ENCODE measurements at regions not wholly inside any gene's neighbourhood (a gene's known extent, or its start where the extent isn't known, plus 50 kb on each side); places are given as distances from the start of the nearest gene placed in this dataset.

DNA sequence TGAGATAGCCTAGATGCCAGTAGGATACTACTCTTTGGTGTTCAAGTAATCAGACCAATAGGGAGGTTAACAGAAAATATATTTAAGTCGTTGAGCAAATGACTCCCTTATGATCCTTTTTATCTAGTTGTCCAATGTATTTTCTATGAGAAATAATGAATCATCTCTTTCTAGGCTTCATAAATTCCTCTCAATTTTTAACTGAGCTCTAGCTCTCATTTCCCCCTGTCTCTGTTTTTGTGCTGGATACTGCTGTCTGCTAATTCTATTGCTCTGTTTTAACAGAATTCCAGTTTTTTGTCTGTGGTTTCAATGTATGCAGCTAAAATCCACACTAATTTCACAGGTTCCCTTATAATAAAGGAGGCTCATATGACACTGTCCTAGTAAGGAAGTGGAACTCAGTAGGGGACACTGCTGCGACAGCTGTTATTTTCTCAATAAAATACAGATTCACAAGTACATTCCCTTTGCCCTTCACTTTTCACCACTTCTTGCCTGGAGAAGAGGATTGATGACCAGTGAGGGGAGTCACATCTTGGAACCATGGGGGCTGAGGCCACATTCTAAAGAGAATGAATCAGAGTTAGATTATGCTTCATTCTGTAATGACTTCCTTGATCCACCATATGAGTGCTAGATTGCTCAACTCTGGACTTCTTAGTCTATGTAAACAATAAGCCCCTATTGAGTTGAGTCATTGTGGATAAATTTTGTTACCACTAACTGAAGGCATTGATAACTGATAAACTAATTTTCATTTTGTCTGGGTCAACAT, 558.7 kb upstream of the KCNMB2 start:
- no peak for DNase-seq

DNA sequence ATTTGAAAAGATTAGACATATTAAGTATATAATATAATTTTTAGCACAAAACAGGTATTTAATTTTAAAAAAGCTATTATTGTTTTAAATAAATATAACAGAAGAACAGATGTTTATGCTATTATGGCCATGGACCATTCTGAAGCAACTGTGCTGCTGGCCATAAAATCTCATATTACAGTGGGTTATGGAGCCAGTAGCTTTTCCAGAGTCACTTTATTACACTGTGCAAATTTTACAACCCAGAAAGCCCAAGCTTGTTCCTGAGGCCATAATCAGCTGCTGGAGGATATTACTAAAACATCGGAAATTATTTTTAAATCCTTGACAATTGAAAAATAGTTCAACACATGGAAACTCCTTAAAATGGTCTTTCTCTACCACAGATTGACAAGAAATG, 557.3 kb upstream of the KCNMB2 start:
- no peak for DNase-seq

DNA sequence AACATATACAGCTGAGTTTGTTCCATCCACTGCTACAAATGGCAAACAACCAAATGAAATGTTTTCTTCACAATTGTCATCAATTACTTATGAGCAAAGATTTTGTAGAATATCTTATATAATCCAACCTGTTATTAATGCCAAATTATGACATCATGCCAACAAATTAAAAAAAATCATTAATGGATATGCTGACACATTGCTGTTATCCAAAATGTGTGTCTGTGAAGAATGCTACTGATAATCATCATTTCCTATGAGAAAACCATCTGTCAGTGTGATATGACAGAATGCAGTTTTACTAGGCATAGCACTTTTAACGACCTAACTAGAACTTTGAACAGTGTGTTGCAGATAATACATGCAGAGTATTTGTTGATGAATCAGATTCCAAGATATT, 556.5 kb upstream of the KCNMB2 start:
- no peak for DNase-seq

DNA sequence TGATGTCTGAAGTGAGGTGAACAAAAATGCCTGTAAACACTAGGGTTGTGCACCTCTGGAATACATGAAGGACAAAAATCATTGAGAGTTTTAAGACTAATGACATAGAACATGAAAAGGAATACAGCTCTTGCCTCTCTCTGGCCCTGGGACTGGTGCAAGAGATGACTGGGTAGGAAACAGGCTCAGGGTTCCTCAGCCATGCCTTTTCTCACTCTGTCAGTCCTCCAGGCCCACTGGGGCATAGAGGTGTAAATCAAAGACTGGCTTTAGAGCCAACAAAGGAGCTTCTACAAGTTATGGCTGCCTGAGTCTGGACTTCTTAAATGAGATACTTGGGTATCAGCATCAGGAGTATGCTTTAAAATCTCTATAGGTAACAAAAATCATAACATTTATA, 554.7 kb upstream of the KCNMB2 start:
- DNase-seq: no peak

DNA sequence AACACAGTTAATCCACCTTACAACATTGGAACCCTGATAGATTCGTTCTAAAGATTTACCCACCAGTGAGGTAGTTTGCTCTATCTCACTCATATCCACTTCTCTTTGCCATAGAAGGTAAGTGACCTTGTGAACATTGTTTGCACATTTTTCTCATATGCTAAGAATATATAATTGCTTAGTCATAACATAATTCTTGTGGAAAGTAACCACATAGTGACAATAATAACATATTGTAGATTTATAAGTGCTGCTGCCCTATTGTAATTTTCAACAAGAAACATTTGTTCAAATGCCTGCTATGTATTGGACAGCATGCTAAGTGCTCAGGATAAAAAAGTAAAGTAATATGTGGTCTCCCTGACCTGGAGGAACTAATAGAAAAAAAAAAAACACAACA, 554.2 kb upstream of the KCNMB2 start:
- DNase-seq: no peak

DNA sequence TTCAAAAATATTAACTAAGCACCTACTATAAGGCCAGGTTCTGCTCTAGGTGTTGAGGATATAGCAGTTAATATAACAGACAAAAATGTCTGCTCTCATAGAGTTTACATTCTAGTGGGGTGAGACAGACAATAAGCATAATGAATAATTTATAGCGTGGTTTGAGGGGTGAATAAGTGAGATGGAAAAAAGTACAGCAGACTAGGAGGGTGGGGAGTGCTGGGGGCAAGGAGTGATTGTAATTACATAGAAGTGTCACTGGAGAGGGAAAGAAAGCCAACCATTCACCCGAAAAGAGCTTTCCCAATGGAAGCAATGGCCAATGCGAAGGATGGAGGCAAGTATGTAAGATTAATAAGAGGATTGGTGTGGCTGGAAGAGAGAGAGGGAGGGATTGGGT, 552.9 kb upstream of the KCNMB2 start:
- DNase-seq: no peak

DNA sequence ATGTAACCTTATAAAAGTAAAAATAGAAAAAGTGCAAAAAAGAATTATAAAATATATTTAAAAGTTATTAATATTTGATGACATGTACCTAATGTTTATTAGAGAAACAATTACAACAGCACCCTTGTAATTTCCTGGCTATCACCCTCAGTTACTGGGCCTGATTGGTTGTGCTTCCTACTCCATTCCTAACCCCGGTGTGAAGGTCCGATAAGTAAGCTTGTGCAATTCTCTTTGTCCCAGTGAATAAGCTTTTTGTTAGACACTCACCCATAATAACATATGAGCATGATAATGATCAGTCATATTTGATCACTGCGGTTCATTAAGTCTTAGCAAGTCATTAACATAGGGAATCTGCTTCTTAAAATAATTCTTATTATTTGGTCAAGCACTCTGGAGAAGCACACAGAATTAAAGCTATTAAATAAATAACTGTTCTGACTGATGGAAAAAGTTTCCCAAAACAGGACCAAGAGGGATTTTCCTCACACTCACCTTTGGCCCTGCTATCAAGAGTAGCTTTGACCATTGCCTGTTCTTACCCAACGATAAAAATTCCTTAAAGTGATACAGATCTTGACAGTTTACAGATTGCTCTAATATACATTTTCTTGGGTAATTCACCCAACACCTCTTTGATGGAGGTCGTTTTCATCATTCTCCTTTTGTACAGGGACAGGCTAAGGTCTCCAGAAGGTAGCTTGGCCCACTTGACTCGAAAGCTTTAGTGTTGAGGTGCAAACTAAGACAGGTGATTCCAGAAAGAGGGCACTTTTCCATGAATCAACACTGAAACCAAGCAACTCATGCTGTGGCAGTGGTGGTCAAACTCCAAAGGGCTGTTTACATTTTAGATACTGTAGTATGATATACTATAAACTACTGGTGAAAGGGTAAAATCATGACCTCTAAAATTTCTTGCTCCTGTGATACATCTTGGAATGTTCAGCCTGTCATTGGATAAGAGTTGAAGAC, 543.0 kb upstream of the KCNMB2 start:
- no peak for DNase-seq

DNA sequence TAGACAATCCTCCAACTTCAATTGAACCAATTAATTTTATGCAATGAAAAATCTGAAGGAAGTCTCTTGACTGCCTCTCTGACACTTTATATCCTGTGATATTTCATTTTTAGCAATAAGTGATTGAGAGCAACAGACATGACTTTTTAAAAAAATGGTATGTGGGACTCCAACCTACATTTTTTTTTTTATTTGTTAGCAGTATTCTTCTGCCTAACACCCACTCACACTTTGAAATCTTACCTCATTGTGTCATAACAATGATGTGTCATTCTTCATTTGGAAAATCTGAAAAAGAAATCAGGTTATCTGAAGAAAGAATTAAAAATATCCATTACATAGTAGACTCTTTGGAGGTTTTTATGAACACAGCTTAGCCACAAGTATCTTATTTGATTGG, 541.3 kb upstream of the KCNMB2 start:
- no peak for DNase-seq

DNA sequence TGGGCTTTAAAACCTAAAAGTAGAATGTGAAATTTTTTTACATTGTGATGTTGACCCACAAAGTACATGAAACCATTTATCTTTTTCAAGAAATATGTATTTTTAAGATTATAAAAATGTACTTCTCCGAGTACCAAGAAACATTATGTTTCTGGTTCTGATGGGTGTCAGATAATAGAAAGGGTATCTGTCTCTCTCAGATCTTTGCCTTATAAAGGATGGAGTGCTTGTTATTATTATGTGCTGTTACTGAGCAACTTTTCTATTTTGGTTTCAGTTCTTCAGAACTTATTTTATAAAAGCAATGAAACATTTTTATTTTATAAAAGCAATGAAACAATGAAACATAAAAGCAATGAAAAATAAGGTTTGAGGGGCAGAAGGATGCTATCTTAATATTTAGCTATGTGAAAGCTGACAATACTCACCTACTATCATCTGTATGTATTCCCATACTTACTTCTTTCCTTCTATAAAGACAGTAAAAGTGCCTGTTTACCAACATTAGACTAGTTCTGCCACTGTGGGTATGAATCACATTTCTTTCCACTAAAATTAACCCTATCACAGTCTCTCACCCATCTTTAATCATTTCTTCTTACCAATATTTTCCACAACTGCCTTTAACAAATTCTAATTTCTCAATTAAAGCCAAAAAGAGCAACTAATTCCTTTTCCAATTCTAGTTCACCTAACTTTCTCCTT, 540.7 kb upstream of the KCNMB2 start:
- no peak for DNase-seq

DNA sequence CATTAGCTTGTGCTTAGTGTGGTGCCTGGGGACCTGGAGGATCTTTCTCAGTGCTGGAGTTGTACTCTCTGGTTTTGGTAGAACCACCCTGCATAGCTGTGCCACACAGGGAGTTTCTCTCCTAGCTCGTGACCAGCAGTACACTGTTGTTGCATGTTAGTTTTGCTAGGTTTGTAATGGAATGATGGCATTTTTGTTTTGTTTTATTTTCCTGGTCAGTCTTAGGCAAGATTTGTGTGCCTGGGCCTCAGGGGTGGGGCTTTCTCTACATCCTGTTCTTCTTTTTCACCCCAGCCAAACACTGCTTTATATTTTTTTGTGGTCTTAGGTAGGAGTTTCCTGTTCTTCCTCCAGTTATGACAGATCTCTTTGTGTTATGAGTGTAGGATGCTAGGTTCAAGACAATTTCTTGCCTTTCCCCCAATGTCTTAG, 534.5 kb upstream of the KCNMB2 start:
- peak; percentile 52 to 65 for DNase-seq

DNA sequence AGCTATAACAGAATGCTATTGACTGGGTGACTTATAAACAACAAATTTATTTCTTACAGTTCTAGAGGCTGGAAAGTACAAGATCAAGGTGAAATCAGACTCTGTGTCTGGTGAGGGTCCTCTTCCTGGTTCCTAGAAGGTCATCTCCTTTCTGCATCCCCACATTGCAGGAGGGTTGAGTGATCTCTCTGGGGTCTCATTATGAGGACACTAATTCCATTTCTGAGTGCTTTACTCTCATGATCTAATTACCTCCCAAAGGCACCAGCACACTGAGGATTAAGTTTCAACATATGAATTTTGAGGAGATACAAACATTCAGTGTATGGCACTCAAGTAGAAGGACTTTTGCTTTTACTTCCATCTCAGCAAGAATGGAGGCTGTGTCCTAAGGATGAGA, 534.1 kb upstream of the KCNMB2 start:
- DNase-seq: no peak

DNA sequence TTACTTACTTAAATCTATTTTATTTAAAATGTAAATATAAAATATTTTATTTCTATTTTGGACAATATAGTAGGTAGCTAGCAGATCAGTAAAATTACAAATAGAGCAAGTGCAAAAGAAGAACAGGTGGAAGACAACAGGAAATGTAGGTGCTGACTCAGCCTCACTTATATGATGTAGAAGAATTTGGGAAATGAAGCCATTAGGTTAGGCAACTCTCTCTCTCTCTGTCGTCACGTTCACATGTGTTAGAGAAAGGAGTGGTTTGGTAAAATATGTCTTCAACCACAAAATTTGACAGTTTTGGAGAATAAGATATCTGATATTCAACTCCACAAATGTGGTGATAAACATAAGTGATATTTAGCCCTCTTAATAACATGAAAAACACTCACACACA, 532.5 kb upstream of the KCNMB2 start:
- no peak for DNase-seq

DNA sequence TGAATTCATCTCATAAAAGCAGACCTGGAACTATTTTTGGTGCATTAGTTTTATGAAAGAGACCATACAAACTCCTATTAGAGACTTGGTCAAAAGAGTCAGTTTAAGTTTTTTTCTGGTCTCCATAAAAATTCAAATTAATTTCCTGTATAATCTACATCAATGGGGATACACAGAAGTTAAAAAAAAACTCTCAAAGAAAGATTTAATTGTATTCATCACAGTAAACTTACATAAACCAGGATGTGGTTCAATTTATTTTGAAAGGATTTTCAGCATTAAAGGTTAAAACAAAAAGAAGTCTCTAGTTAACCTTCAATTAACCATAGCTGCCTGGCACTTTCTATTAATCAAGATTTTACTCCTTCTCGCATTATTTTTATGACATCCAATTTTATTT, 530.3 kb upstream of the KCNMB2 start:
- DNase-seq: no peak

DNA sequence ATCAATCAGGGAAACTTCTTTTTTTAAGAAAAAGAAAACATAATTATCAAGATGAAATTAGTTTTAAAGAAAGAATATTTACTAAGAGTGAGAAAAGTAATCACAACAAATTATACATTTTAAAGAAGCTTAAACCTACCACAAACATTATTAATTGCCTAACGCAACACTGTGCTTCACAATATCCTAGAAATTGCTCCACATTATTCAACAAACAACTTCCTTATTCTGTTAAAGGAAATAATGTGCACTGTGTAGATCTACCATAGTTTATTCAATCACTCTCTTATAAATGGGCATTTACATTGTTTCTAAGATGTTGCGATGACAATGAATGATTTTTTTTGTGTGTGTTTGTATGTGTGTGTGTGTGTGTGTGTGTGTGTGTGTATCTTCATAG, 525.9 kb upstream of the KCNMB2 start:
- DNase-seq: peak; percentile 32 to 33

DNA sequence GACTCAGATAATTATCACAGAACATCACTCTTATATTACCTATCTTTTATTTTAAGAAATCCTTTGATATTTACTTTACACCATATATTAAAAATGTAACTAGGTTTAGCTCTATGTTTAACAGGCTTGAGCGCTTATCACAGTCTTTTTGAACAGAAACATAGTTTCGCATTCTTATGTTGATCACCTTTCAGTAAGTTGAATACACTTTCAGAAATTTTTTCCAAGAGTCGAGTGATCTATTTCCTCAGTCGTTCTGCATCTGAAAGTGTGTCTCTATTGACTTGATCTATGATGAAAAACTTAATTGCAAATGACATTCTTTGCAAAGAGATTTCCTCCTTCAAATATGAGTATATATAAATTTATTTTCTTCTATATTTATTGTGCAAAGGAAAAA, 516.6 kb upstream of the KCNMB2 start:
- DNase-seq: no peak

DNA sequence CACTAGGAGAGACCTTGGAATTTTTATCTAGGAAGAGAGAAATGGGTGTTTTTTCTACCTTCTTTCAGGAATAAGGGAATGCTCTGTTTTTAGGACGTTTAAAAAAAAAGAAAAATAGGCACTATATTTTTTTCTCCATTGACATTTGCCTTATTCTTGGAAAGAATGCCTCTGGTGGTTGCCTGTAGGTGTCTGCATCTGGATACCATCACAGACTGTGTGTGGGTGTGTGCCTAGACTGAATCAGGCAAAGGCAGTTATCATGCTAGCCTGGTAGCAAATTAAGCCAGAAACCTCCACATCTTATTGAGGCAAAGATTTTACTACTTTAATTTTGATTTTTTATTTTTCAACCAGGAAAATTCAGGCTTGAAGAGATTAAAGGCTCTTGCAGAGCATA, 513.6 kb upstream of the KCNMB2 start:
- DNase-seq: no peak

DNA sequence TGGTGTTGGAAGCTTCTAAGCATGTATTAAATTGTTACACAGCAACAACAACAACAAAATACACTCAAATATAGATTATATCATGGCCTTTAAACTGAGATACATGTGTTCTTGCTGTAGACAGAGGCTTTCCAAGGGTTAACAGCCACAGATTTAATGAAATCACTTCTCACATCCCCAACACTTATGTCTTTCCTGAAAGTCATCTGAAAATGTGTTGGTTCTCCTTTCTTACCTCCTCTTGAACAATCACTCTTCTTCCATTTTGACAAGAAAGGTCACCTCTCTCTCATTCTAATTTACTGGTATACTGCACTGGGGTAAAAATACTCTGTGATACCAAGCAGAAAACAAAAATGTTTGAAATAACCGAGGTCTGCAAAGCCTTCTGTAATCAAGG, 507.3 kb upstream of the KCNMB2 start:
- no peak for DNase-seq

DNA sequence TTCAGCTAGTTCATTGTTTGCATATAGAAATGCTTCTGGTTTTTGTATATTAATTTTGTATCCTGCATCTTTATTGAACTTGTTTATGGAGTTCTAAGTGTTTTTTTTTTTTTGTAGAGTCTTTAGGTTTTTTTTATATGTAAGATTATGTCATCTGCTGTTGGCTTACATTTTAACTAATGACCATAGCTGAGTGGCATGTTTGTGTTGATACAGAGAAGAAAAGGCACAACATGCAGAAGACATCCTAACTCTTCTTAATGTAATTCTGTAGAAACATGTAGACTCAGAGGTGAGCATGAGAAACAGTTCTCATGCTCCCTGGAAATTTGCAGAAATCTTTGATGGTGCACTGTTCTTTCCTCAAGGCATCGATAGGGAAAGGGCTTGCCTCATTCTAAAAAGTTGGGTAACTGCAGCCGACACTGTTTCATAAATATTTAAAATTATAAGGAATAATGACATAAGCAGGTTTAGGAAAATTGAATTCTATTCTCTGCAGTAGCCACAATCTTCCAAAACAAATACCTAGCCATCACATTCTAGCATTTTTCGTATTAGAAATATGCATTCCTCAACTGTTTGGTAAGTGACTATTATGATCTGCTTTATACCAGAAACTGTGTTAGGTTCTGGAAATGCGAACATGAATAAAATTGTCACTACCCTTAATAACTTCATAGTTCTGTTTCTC, 499.6 kb upstream of the KCNMB2 start:
- DNase-seq: no peak

DNA sequence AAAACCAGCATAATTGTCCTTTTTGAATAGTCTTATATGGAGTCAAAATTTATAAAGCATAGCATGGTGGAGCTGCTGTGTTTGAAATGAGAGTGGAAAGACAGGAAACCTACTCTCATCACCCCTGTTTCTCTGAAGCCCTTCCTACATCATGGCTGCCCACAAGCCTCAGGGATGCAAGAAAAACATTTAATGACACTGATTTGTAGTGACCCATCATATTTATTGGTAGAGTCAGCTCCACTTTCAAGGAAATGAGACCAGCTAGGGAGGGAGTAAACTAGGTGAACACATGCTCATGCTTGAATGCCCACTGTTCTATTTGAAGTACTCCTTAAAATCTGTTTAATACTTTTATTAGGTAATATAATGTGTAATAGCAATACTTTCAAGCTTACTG, 494.3 kb upstream of the KCNMB2 start:
- DNase-seq: no peak

DNA sequence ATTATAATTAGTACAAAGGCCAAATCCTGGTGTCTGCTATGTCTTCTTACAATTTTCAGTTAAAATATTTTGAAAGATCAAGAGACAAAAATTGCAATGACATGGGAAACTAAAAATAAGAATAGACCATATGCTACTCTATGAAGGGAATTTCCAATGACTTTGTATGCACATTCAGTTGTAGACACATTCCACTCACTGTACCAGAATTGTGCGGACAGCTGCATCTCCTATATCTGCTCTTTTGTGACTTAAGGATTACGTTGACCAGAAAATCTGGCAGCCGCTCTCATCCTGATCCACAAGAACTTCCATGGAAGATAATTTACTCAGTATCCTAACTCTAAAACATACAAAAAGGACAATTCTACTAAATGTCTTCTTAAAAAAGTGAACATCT, 493.9 kb upstream of the KCNMB2 start:
- DNase-seq: no peak

DNA sequence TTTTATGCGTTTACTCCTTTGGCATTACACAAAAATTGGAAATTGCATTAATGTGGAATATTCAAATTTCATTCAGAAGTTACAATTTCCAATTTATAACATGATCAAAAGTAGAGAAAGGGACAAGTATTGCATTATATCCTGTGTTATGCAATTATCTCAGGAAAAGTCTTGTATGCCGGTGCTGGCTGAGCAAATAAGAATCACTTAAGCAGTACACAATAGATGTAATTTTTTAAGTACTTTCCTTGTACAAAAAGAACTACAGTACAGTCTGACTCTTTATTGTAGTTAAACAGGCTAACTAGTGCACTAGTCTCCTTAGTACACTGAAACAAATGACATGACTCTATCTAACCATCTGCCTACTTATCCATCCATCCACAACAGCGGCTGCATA, 493.2 kb upstream of the KCNMB2 start:
- DNase-seq: no peak

DNA sequence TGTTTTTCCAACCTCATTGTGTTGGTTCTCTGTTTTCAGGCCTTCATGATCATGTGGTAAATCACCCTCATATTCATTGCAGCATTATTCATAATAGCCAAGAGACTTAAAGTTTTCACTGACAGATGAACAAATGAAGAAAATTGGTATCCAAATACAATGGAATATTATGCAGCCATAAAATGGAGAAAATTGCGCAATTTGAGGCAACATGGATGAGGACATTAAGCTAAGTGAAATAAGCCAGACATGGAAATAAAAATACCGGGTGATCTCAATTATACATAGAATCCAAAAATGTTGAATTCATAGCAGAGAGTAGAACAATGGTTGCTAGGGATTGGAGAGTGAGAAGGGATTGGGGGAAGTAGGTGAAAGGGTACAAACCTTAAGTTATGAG, 491.9 kb upstream of the KCNMB2 start:
- no peak for DNase-seq

DNA sequence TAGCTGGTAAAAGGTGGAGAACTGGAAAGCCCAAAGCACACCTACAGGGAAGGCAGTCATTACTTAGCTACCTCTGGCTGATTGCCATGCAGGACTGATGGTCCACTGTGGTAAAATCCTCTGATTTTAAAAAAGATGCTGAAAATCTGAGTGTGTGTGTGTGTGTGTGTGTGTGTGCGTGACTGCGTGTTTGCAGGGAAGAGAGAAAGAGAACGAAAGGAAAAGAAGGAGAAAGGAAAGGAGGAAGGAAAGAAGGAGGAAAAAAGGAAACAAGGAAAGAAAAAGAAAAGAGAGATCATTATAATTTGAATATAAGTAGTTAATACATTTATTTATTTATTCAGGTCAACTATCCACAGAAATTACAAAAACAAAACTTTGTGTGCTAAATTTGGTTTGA, 488.7 kb upstream of the KCNMB2 start:
- no peak for DNase-seq

Measured in Kasumi-1 (cell line).